ENCODE measurements at regions not wholly inside any gene's neighbourhood (a gene's known extent, or its start where the extent isn't known, plus 50 kb on each side); places are given as distances from the start of the nearest gene placed in this dataset.

GRCh38 chr7:85774986-85775385 is 588.1 kb upstream of the SEMA3D start:
- H3F3A ChIP-seq (ENCODE audit: insufficient read depth, low read length, poor library complexity, severe bottlenecking), result no peaks in the 10 kb centered on the region
- no peaks in the 10 kb centered on the region for H3K27me3 ChIP-seq (ENCODE audit: insufficient read depth, low read depth, low read length)
- no peaks in the 10 kb centered on the region for H3K9me3 ChIP-seq (ENCODE audit: low read length)
- H3K36me3 ChIP-seq (ENCODE audit: insufficient read depth, low read length), result no peaks in the 10 kb centered on the region
- H3K27ac ChIP-seq (ENCODE audit: low read length), result no peak overlapping the region
- H3K9ac ChIP-seq (ENCODE audit: low read length), result no peak overlapping the region
- TF ChIP-seq RAD21 (conservative IDR thresholded peaks at IDR 0.05) (no peak), EZH2 (IDR thresholded peaks at IDR 0.05; ENCODE audit: borderline replicate concordance, insufficient read depth, low read length, poor library complexity, severe bottlenecking) (no peak), CTCF (IDR thresholded peaks at IDR 0.05; ENCODE audit: poor library complexity, severe bottlenecking) (no peak)
- no peak overlapping the region for H3K4me2 ChIP-seq (ENCODE audit: low read length)
- H3K9me2 ChIP-seq (ENCODE audit: insufficient read depth, low read length), result no peaks in the 10 kb centered on the region
- no peaks in the 10 kb centered on the region for H4K20me1 ChIP-seq (ENCODE audit: insufficient read depth)
- H3K79me2 ChIP-seq (replicated peaks; ENCODE audit: insufficient read depth, low read length), result no peaks in the 10 kb centered on the region
- H2AFZ ChIP-seq (ENCODE audit: low read depth, low read length), result no peak overlapping the region
- H3K4me3 ChIP-seq (ENCODE audit: low read length), result no peak overlapping the region

- no peaks in the 10 kb centered on the region for H3K9me2 ChIP-seq (ENCODE audit: insufficient read depth, low read length)
- no peaks in the 10 kb centered on the region for H4K20me1 ChIP-seq (ENCODE audit: insufficient read depth)
- H3K27me3 ChIP-seq (ENCODE audit: insufficient read depth, low read depth, low read length), result no peaks in the 10 kb centered on the region
- H3K36me3 ChIP-seq (ENCODE audit: insufficient read depth, low read length), result no peaks in the 10 kb centered on the region
- no peaks in the 10 kb centered on the region for H3K9me3 ChIP-seq (ENCODE audit: low read length)
- no peak for TF ChIP-seq CTCF (IDR thresholded peaks at IDR 0.05; ENCODE audit: poor library complexity, severe bottlenecking)
- TF ChIP-seq RAD21 (conservative IDR thresholded peaks at IDR 0.05), result no peak
- no peak for TF ChIP-seq TAF1 (IDR thresholded peaks at IDR 0.05; ENCODE audit: low read depth)
- no peak for TF ChIP-seq SMC3 (conservative IDR thresholded peaks at IDR 0.05; ENCODE audit: poor library complexity)
- no peak for TF ChIP-seq REST (IDR thresholded peaks at IDR 0.05; ENCODE audit: borderline replicate concordance)
- no peak for TF ChIP-seq EP300 (conservative IDR thresholded peaks at IDR 0.05; ENCODE audit: poor library complexity, severe bottlenecking)
- no peak for TF ChIP-seq MXI1 (conservative IDR thresholded peaks at IDR 0.05; ENCODE audit: poor library complexity, severe bottlenecking)
- no peak for TF ChIP-seq EZH2 (IDR thresholded peaks at IDR 0.05; ENCODE audit: borderline replicate concordance, insufficient read depth, low read length, poor library complexity, severe bottlenecking)
- no peak for TF ChIP-seq POLR2AphosphoS5 (IDR thresholded peaks at IDR 0.05)
- H3K4me2 ChIP-seq (ENCODE audit: low read length), result no peak overlapping the region
- H2AFZ ChIP-seq (ENCODE audit: low read depth, low read length), result no peak overlapping the region
- no peak overlapping the region for H3K9ac ChIP-seq (ENCODE audit: low read length)
- H3K4me3 ChIP-seq (ENCODE audit: low read length), result no peak overlapping the region
- H3K27ac ChIP-seq (ENCODE audit: low read length), result no peak overlapping the region
- no peaks in the 10 kb centered on the region for H3K79me2 ChIP-seq (replicated peaks; ENCODE audit: insufficient read depth, low read length)
- no peaks in the 10 kb centered on the region for H3F3A ChIP-seq (ENCODE audit: insufficient read depth, low read length, poor library complexity, severe bottlenecking)
These were observed 586.4 kb upstream of the SEMA3D start for GRCh38 chr7:85773116-85773728.
